ENCODE measurements at regions not wholly inside any gene's neighbourhood (a gene's known extent, or its start where the extent isn't known, plus 50 kb on each side); places are given as distances from the start of the nearest gene placed in this dataset.

DNA sequence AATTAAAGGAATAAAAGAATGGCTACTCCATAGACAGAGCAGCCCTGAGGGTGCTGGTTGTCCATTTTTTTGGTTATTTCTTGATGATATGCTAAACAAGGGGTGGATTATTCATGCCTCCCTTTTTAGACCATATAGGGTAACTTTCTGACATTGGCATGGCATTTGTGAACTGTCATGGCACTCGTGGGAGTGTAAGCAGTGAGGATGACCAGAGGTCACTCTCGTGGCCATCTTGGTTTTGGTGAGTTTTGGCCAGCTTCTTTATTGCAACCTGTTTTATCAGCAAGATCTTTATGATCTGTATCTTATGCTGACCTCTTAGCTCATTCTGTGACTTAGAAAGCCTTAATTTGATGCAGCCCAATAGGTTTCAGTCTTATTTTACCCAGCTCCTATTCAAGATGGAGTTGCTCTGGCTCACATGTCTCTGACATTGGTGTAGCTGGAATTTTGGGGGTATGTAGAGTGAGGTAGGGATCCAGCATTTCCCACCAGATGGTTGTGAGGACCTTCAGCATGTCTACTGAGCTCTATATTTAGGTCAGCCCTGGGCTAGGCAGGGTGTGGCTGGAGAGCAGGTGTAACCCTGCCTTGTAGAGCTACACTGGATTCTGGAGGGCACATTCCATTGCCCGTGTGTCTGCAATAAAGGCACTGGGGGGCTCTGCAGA lies 103.5 kb upstream of the SLC38A2 start:
- Histone ChIP-seq H3K4me1 (replicated peaks in 1 of 4; ENCODE audit: control insufficient read depth in 3 of 4, insufficient read depth in 4 of 4, low read length in 3 of 4) (0 out of 7 replicates have a peak, but pooled peaks cover 0 to 5% (median 0%) of the 10 kb centered on the region in 4 experiments), H3K9ac (replicated peaks in 1 of 4; ENCODE audit: extremely low read depth in 1 of 4, low read depth in 3 of 4, low read length in 3 of 4) (no peak overlapping the region), H2BK20ac (ENCODE audit: low read length) (no peak overlapping the region), H3K36me3 (ENCODE audit: control insufficient read depth in 2 of 4, insufficient read depth in 4 of 4, low read length in 3 of 4) (no peaks in the 10 kb centered on the region), H4K20me1 (replicated peaks in 1 of 2; ENCODE audit: control insufficient read depth in 1 of 2, insufficient read depth in 2 of 2, low read length in 2 of 2) (no peaks in the 10 kb centered on the region), H3K4ac (replicated peaks; ENCODE audit: insufficient read length, low read depth, low read length) (no peak overlapping the region), H3K27ac (ENCODE audit: low read depth, low read length) (no peak overlapping the region), H4K8ac (ENCODE audit: extremely low read depth, insufficient read depth, low read length) (no peak overlapping the region), H2AFZ (ENCODE audit: low read length) (no peak overlapping the region), H4K91ac (replicated peaks; ENCODE audit: insufficient read length, low read length) (no peak overlapping the region), H3K4me3 (ENCODE audit: extremely low read depth in 1 of 4, insufficient read depth in 2 of 4, low read depth in 3 of 4, low read length in 4 of 4) (no peak overlapping the region), H3K79me1 (ENCODE audit: low read depth, low read length) (no peaks in the 10 kb centered on the region), H3K9me3 (ENCODE audit: insufficient read depth in 2 of 2, low read depth in 1 of 2, low read length in 1 of 2) (no peaks in the 10 kb centered on the region; a peak in 1 of 4 replicates), H3K23me2 (ENCODE audit: low read depth, low read length) (no peaks in the 10 kb centered on the region), H2AK5ac (ENCODE audit: low read depth, low read length) (no peak overlapping the region), H3K56ac (replicated peaks; ENCODE audit: insufficient read length, low read depth, low read length) (no peak overlapping the region), H3K79me2 (ENCODE audit: control insufficient read depth in 1 of 2, insufficient read depth in 2 of 2, low read length in 2 of 2) (no peaks in the 10 kb centered on the region), H3K27me3 (replicated peaks in 1 of 4; ENCODE audit: control insufficient read depth in 3 of 4, extremely low read depth in 1 of 4, insufficient read depth in 3 of 4, low read length in 3 of 4) (no peaks in the 10 kb centered on the region), H4K5ac (ENCODE audit: insufficient read length, low read depth, low read length) (no peak overlapping the region), H2BK15ac (ENCODE audit: low read length) (no peak overlapping the region), H2BK12ac (ENCODE audit: low read depth, low read length) (no peak overlapping the region), H3K23ac (ENCODE audit: insufficient read length) (no peak overlapping the region), H3K14ac (ENCODE audit: insufficient read length) (no peak overlapping the region), H3K4me2 (ENCODE audit: insufficient read depth in 1 of 2, low read depth in 2 of 2, low read length in 2 of 2) (no peak overlapping the region), H3K18ac (ENCODE audit: extremely low read depth, low read length) (no peak overlapping the region), H2BK120ac (replicated peaks; ENCODE audit: low read depth, low read length) (no peak overlapping the region), H2BK5ac (ENCODE audit: low read depth, low read length) (no peak overlapping the region)
- 92% methylated on average over 3 of the region's 3 CpGs; no CpG with 5 or more reads in 1 of the 2 experiments for WGBS, 2 experiments (ENCODE audit: extremely low coverage in 1 of 2, insufficient coverage in 1 of 2, insufficient read length in 1 of 2, insufficient replicate concordance in 2 of 2, low coverage in 1 of 2, low lambda C conversion rate in 2 of 2, missing lambda C conversion rate in 1 of 2)
- no peak for DNase-seq (ENCODE audit: low read depth in 1 of 2, low spot score in 2 of 2)
- CTCF ChIA-PET (ENCODE audit: partially characterized antibody) = no interaction called here
- POLR2A ChIA-PET (ENCODE audit: partially characterized antibody) = interaction anchor here (1.4 kb wide), 2 partner anchors 8 to 117 kb away, joined by 3 to 4 read pairs; no protein-coding TSS in a partner anchor
- TF ChIP-seq SRF (IDR thresholded peaks at IDR 0.05; ENCODE audit: low read depth, low read length) = no peak
- TF ChIP-seq SAP30 (IDR thresholded peaks at IDR 0.05; ENCODE audit: insufficient read depth, insufficient replicate concordance, low read length) = no peak
- no peak for TF ChIP-seq JUND (IDR thresholded peaks at IDR 0.05; ENCODE audit: low read length)
- TF ChIP-seq CBX8 (IDR thresholded peaks at IDR 0.05; ENCODE audit: borderline replicate concordance, low read depth, low read length) = no peak
- no peak for TF ChIP-seq BRCA1 (IDR thresholded peaks at IDR 0.05; ENCODE audit: low read depth, low read length)
- TF ChIP-seq KDM4A (IDR thresholded peaks at IDR 0.05; ENCODE audit: low read depth, low read length, severe bottlenecking) = no peak
- no peak for TF ChIP-seq TAF1 (IDR thresholded peaks at IDR 0.05; ENCODE audit: low read depth, low read length)
- no peak for TF ChIP-seq JUN (IDR thresholded peaks at IDR 0.05; ENCODE audit: low read depth, low read length)
- FAIRE-seq = no peak
